NCI-H345 (cell line): ENCODE measurements at regions not wholly inside any gene's neighbourhood (a gene's known extent, or its start where the extent isn't known, plus 50 kb on each side); places are given as distances from the start of the nearest gene placed in this dataset.

Experiments used
- DNase-seq: peaks from one replicate; lab custom pipeline; 2025; lab: John Stamatoyannopoulos, UW

- no peak for DNase-seq
These were observed 356.1 kb upstream of the GRM7 start for GRCh38 chr3:6504834-6505233.

GRCh38 chr3:6508410-6508759 is 352.5 kb upstream of the GRM7 start:
- DNase-seq: no peak

- DNase-seq: no peak
These were observed 351.3 kb upstream of the GRM7 start for GRCh38 chr3:6509576-6509975.

GRCh38 chr3:6510713-6511112 is 350.2 kb upstream of the GRM7 start:
- DNase-seq: no peak

- DNase-seq: peak; percentile 82
These were observed 348.6 kb upstream of the GRM7 start for GRCh38 chr3:6512172-6512800.

- DNase-seq: no peak
These were observed 344.8 kb upstream of the GRM7 start for GRCh38 chr3:6516143-6516542.

- no peak for DNase-seq
These were observed 344.2 kb upstream of the GRM7 start for GRCh38 chr3:6516694-6517093.

GRCh38 chr3:6518709-6519345 is 342.1 kb upstream of the GRM7 start:
- DNase-seq: no peak

- DNase-seq: no peak
These were observed 339.4 kb upstream of the GRM7 start for GRCh38 chr3:6521369-6522113.

GRCh38 chr3:6522191-6522590 is 338.7 kb upstream of the GRM7 start:
- no peak for DNase-seq

- no peak for DNase-seq
These were observed 337.9 kb upstream of the GRM7 start for GRCh38 chr3:6523043-6523442.

GRCh38 chr3:6524479-6524878 is 336.4 kb upstream of the GRM7 start:
- DNase-seq: no peak

- DNase-seq: no peak
These were observed 334.6 kb upstream of the GRM7 start for GRCh38 chr3:6526321-6526720.

- DNase-seq: no peak
These were observed 334.1 kb upstream of the GRM7 start for GRCh38 chr3:6526861-6527260.

GRCh38 chr3:6528951-6529350 is 332.0 kb upstream of the GRM7 start:
- DNase-seq: no peak

GRCh38 chr3:6531153-6531552 is 329.8 kb upstream of the GRM7 start:
- DNase-seq: no peak

GRCh38 chr3:6532101-6532500 is 328.8 kb upstream of the GRM7 start:
- no peak for DNase-seq

- DNase-seq: no peak
These were observed 319.9 kb upstream of the GRM7 start for GRCh38 chr3:6540981-6541380.

GRCh38 chr3:6542795-6543194 is 318.1 kb upstream of the GRM7 start:
- DNase-seq: peak; percentile 71

- DNase-seq: no peak
These were observed 311.6 kb upstream of the GRM7 start for GRCh38 chr3:6549296-6549695.

- no peak for DNase-seq
These were observed 309.8 kb upstream of the GRM7 start for GRCh38 chr3:6551165-6551564.

GRCh38 chr3:6560259-6560658 is 300.7 kb upstream of the GRM7 start:
- no peak for DNase-seq

- no peak for DNase-seq
These were observed 293.7 kb upstream of the GRM7 start for GRCh38 chr3:6567241-6567640.
